ENCODE measurements at regions not wholly inside any gene's neighbourhood (a gene's known extent, or its start where the extent isn't known, plus 50 kb on each side); places are given as distances from the start of the nearest gene placed in this dataset.

- Histone ChIP-seq H3K36me3 (replicated peaks; ENCODE audit: insufficient read depth, low read depth) (no peaks in the 10 kb centered on the region), H3K27me3 (no peaks in the 10 kb centered on the region), H2AFZ (no peak overlapping the region), H3K9me3 (ENCODE audit: low read depth) (no peaks in the 10 kb centered on the region), H3K79me2 (no peaks in the 10 kb centered on the region), H3K9me2 (replicated peaks; ENCODE audit: insufficient read depth) (no peaks in the 10 kb centered on the region), H3K4me2 (no peak overlapping the region), H4K20me1 (ENCODE audit: insufficient read depth, poor library complexity, severe bottlenecking) (no peaks in the 10 kb centered on the region), H3K27ac (no peak overlapping the region), H3K4me1 (ENCODE audit: insufficient read depth) (no peaks in the 10 kb centered on the region), H3K4me3 (no peak overlapping the region)
- DNase-seq (ENCODE audit: low spot score): no peak
- TF ChIP-seq EZH2phosphoT487 (IDR thresholded peaks at IDR 0.05; ENCODE audit: low read depth, severe bottlenecking, unreplicated experiment) (no peak), EZH2 (IDR thresholded peaks at IDR 0.05; ENCODE audit: borderline replicate concordance) (no peak), CTCF (IDR thresholded peaks at IDR 0.05; ENCODE audit: poor library complexity) (no peak)
- WGBS (ENCODE audit: low lambda C conversion rate, missing lambda C conversion rate): 98% methylated on average over 4 of the region's 4 CpGs
Measured at GRCh38 chr13:103573446-103573845, 507.2 kb upstream of the SLC10A2 start.

- H3K79me2 ChIP-seq: no peaks in the 10 kb centered on the region
- no peaks in the 10 kb centered on the region for H3K9me3 ChIP-seq (ENCODE audit: low read depth)
- no peaks in the 10 kb centered on the region for H3K9me2 ChIP-seq (replicated peaks; ENCODE audit: insufficient read depth)
- WGBS (ENCODE audit: low lambda C conversion rate, missing lambda C conversion rate): 89% methylated on average over 5 of the region's 5 CpGs
- H3K27me3 ChIP-seq: no peaks in the 10 kb centered on the region
- H3K4me2 ChIP-seq: no peak overlapping the region
- H3K4me1 ChIP-seq (ENCODE audit: insufficient read depth): no peaks in the 10 kb centered on the region
- no peaks in the 10 kb centered on the region for H3K36me3 ChIP-seq (replicated peaks; ENCODE audit: insufficient read depth, low read depth)
- no peak overlapping the region for H3K4me3 ChIP-seq
- TF ChIP-seq CTCF (IDR thresholded peaks at IDR 0.05; ENCODE audit: poor library complexity) (no peak), EZH2phosphoT487 (IDR thresholded peaks at IDR 0.05; ENCODE audit: low read depth, severe bottlenecking, unreplicated experiment) (no peak), EZH2 (IDR thresholded peaks at IDR 0.05; ENCODE audit: borderline replicate concordance) (no peak)
- H2AFZ ChIP-seq: no peak overlapping the region
- no peak overlapping the region for H3K27ac ChIP-seq
- no peak for DNase-seq (ENCODE audit: low spot score)
- H4K20me1 ChIP-seq (ENCODE audit: insufficient read depth, poor library complexity, severe bottlenecking): no peaks in the 10 kb centered on the region
Measured at GRCh38 chr13:103568314-103568713, 502.1 kb upstream of the SLC10A2 start.

- Histone ChIP-seq H3K27ac (no peak overlapping the region), H2AFZ (no peak overlapping the region), H4K20me1 (ENCODE audit: insufficient read depth, poor library complexity, severe bottlenecking) (no peaks in the 10 kb centered on the region), H3K79me2 (no peaks in the 10 kb centered on the region), H3K36me3 (replicated peaks; ENCODE audit: insufficient read depth, low read depth) (no peaks in the 10 kb centered on the region), H3K9me2 (replicated peaks; ENCODE audit: insufficient read depth) (no peaks in the 10 kb centered on the region), H3K4me2 (no peak overlapping the region), H3K4me1 (ENCODE audit: insufficient read depth) (no peaks in the 10 kb centered on the region), H3K4me3 (no peak overlapping the region), H3K27me3 (no peaks in the 10 kb centered on the region), H3K9me3 (ENCODE audit: low read depth) (no peaks in the 10 kb centered on the region)
- no peak for DNase-seq (ENCODE audit: low spot score)
- 72% methylated on average over 2 of the region's 2 CpGs for WGBS (ENCODE audit: low lambda C conversion rate, missing lambda C conversion rate)
- TF ChIP-seq CTCF (IDR thresholded peaks at IDR 0.05; ENCODE audit: poor library complexity) (no peak), EZH2 (IDR thresholded peaks at IDR 0.05; ENCODE audit: borderline replicate concordance) (no peak), EZH2phosphoT487 (IDR thresholded peaks at IDR 0.05; ENCODE audit: low read depth, severe bottlenecking, unreplicated experiment) (no peak)
Measured at GRCh38 chr13:103557878-103558277, 491.7 kb upstream of the SLC10A2 start.

- no peak for DNase-seq (ENCODE audit: low spot score)
- H3K9me3 ChIP-seq (ENCODE audit: low read depth): no peaks in the 10 kb centered on the region
- H3K4me1 ChIP-seq (ENCODE audit: insufficient read depth): no peaks in the 10 kb centered on the region
- H2AFZ ChIP-seq: no peak overlapping the region
- 98% methylated on average over 2 of the region's 2 CpGs for WGBS (ENCODE audit: low lambda C conversion rate, missing lambda C conversion rate)
- H3K4me3 ChIP-seq: no peak overlapping the region
- H3K79me2 ChIP-seq: no peaks in the 10 kb centered on the region
- H3K9me2 ChIP-seq (replicated peaks; ENCODE audit: insufficient read depth): no peaks in the 10 kb centered on the region
- H3K27me3 ChIP-seq: no peaks in the 10 kb centered on the region
- no peak overlapping the region for H3K4me2 ChIP-seq
- TF ChIP-seq EZH2 (IDR thresholded peaks at IDR 0.05; ENCODE audit: borderline replicate concordance) (no peak), EZH2phosphoT487 (IDR thresholded peaks at IDR 0.05; ENCODE audit: low read depth, severe bottlenecking, unreplicated experiment) (no peak), CTCF (IDR thresholded peaks at IDR 0.05; ENCODE audit: poor library complexity) (no peak)
- no peaks in the 10 kb centered on the region for H4K20me1 ChIP-seq (ENCODE audit: insufficient read depth, poor library complexity, severe bottlenecking)
- no peaks in the 10 kb centered on the region for H3K36me3 ChIP-seq (replicated peaks; ENCODE audit: insufficient read depth, low read depth)
- H3K27ac ChIP-seq: no peak overlapping the region
Measured at GRCh38 chr13:103556681-103557080, 490.5 kb upstream of the SLC10A2 start.

All from hepatocyte (in vitro differentiated cells).